ENCODE measurements at regions not wholly inside any gene's neighbourhood (a gene's known extent, or its start where the extent isn't known, plus 50 kb on each side); places are given as distances from the start of the nearest gene placed in this dataset.

GRCh38 chr10:43945908-43946307 is 297.2 kb upstream of the ZNF32 start:
- DNase-seq, result no peak

DNA sequence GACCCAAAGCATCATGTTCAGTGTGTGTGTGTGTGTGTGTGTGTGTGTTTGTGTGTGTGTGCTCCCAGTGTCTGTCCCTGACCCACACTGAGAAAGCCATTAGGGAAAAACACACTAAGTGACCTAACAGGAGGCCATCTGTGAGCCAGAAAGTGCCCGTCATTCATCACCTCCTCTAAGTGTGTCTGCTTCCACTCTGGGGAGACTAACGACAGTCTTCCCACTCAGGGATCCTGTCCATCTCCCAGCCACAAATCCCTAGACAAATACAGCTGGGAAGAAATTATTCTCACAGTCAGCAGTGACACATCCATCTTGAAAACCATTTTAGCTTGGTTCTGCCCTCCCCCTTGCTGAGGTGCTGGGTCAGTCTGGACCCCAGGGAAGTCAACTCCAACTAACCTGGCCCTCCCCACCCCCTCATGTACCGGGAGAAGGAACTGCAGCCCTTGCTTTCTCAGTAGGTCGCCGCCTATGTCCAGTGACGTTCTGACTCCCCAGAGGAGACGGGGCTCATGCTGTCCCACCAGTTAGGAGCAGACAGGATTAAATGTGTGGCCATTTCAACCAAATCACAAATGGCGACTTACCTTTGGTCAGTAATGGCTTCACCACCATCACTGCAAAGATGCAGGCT is 296.5 kb upstream of the ZNF32 start:
- DNase-seq, result no peak

DNA sequence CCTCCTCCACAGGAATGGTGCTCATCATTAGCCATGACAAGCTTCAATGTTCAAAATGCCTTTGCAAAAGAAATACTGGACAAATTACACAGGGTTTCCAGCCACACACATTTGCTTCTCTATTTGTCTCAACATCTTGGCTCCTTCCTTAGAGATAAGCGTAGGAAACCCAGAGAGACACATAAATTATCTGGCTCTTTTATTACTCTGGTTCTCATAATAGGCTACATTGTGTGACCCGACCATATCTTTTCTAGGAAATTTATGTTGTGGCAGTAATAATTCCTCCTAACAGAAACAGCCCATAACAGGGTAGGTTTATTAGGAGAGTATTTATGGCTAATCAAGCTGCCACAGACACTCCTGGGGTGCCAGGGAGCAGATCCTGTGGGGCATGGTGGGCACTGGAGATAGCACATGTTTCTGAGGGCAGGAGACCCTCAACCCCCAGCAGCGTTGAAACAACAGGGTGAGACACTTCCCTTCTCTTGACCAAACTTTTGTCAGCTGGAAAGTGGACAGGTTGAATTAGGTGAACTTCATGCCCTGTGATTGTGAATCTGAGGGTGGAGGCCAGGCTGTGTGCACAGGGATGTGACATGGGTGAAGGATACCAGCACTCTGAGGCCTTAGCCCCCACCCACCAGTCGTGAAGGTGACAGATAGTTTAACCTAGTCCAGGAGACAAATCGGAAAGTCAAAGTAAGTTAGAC is 295.9 kb upstream of the ZNF32 start:
- no peak for DNase-seq

DNA sequence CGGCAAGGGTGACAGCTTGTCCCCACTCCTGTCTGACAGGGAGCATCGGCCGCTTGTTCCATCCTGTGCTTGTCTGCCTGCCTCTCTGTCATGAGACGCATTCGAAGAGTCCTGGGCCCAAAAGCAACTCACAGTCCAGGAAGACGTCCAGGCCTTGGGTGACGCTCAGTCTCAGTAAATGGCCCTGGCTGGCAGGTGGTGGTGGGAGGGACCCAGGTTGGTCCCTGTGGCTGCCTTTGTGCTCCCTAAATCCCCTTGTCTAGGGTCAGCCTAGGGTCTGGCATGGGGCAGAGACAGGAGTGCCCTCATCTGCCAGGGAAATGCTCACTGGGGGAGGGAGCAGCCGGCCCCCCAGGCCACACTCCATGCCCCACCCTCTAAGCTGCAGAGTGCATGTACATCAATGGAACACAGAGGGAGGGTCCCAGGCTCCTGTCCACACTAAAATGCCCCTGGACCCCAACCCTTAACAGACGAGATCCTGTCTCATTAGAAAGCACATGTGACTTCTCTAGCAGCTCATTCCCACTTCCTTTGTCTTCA is 295.2 kb upstream of the ZNF32 start:
- no peak for DNase-seq

- no peak for DNase-seq
Observed at GRCh38 chr10:43943119-43943817, 294.6 kb upstream of the ZNF32 start.

DNA sequence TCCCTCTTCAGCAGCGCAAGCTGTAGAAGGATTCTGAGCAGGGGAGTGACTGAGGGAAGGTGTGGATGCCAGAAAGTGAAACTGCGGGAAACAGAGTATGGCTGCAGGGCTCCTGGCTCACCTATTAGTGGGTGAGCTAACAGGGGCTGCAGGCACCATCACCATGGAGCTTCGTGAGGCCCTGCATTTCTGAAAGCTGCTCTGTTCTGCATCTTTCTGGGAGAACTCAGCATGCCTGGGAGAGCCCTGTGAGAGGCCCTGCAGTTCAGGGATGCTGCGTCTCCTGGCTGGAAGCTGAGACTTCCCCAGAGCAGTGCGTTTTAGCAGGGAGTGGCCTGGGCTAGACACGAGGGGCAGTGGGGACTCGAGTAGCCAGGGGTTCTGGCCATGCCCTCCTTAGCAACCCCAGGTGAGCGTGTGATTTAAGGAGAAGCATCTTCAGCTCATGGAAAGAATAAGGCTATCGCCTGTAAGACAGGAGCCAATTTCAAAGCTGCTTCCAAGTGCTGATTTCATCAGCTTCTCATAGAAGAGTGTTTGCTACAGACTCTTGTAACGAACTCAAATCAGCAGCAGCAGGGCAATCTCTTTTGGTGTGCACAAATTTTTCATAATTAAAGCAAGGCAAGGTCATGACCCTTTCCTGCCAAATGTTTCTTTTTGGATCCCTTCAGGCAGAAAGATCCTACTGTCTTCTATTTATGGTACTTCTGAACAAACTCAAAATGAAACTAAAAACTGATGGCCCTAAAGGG is 293.6 kb upstream of the ZNF32 start:
- no peak for DNase-seq

GRCh38 chr10:43940898-43941837 is 292.5 kb upstream of the ZNF32 start:
- DNase-seq, result no peak

DNA sequence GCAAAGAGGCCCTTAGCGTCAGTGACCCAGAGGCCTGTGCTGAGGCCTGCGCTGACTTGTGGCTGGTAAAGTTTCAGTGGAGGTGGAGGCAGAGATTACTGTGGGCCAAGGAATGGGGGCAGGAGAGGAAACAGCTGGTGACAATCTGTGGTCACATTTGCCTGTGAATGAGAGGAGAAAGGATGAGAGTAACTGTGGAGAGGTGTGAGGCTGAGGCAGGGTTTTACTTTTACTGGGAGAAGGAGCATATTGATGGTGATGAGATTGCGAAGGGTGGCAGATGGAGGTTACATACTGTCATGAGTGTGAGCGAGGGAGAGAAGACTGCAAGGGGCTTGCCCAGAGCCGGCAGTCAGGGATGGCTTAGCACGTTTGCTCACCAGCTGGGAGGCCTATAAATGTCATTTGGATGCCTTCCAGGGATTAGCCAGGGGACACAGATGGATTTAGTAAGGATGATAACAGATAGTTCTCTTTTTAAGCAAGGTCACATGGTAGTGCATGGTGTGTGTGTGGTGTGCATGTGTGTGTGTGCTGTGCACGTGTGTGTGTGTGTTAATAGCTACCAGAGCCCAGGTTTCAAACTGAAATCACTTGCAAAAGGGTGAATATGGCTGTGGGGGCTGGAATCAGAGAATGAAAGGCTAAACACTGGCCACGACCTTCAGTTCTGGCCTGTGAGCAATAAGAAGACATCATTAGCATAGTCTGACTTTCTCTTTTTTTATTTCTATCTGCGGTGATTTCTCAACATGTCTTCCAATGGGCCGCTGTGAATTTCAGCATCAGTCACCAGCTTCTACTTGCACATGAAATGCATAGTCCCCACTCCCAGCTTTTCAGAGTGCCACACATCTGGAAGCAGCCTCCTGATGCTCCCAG is 291.5 kb upstream of the ZNF32 start:
- no peak for DNase-seq

- DNase-seq, result no peak
Observed at GRCh38 chr10:43939389-43939938, 290.8 kb upstream of the ZNF32 start.

DNA sequence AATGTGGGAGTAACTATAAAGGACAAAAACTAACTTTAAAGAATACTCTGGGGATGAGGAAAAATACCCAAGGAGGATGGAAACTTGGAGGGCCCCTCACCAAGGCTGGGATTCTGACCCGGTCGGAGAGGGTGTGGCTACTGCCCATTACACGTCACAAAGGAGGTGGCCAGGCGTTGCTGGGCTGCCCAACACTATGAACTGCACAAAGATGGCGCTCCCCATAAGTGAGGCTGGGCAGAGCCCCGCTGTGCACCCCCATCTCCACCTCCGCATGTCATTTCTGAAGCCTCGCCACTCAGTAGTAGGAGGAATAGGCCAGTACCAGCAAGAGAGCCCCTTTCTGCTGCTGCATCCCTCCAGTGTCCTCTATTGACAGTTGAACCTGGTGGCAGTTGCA is 290.1 kb upstream of the ZNF32 start:
- DNase-seq, result no peak

DNA sequence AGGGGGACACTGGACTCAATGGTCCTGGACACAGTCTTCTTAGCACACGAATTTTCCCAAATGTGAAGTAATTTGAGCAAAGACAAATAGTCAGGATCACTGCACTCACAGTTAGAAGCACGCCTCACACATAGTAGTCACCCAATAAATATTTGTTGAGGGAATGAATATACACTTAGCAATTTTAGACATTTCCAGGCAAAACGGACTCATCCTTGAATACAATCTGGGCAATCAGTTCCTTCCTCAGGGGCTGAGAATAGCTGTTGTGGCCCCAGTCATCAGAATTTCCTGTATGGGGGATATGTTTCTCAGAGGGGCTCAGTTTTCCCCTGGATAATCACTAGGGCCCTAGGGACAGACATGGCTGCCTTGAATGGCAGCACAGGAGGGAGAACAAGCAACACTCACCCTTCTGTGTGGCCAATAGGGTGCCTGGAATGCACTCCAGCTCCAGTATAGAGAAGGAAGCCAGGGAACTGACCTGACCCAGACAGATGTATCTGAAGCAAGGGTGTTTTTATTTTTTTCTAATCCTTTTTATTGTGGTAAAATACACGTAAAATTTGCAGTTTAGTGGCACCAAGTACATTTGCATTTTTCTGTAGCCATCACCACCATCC is 282.7 kb upstream of the ZNF32 start:
- no peak for DNase-seq

GRCh38 chr10:43930777-43931176 is 282.1 kb upstream of the ZNF32 start:
- no peak for DNase-seq

DNA sequence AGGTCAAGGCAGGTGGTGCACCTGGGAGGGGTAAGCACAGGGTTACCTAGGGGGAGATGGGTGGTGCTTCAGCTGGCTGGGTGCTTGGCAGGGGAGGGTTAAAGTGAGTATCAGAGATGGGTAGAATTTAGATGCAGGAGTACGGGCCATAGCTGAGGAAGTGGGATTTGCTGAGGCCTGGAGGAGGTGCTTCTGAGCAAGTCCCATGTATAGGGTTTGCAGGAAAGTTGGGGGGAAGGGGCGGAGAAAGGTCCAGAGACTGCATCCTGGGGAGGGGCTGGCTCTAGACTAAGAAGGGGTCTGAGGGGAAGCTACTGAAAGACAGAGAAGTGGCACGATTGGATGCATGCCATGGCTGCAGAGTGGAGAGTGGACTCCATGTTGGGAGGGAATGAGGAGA is 281.6 kb upstream of the ZNF32 start:
- no peak for DNase-seq

- no peak for DNase-seq
Observed at GRCh38 chr10:43929122-43929521, 280.4 kb upstream of the ZNF32 start.

DNA sequence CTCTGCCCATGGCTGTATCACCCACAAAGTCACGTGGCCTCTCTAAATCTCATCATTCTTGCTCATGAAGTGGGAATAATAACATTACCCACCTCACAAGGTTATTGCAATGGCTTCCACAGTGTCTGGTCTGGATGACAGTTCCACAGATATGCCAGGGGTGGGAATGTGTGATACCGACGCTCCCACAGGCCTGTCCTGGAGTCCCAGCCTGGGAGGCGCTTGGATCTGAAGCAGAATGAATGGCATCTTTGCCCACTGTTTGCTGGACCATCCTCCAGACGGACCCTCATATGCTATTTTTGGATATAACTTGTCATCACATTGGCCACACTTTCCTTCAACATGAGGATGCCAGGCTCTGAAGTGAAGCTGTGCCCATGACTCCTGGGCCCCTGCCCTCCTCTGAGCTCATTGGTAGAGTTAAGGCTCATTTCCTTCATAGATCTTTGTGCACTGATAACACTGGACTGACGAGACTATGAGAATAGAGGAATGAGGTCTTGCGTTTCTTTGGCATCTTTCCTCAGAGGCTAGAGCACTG is 279.8 kb upstream of the ZNF32 start:
- no peak for DNase-seq

- no peak for DNase-seq
Observed at GRCh38 chr10:43926875-43927406, 278.3 kb upstream of the ZNF32 start.

- no peak for DNase-seq
Observed at GRCh38 chr10:43926371-43926770, 277.7 kb upstream of the ZNF32 start.

DNA sequence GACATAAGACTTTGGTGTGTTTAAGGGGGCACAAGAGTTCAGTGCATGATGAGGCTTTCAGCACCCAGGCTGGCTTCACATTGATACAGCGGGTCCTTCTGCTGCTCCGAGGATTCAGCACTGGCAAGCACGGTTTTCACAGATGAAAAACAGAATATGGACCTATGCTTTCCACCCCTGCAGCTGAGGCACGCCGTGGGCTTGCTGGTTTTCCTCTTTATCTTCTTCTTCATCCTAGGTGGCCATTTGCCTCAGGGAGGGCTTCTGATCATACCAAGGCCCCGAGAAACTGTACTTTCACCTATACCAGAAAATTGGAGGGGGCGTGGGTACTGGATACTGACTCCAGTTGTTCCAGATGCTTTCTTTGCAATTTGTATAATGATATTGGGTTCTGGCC is 277.1 kb upstream of the ZNF32 start:
- DNase-seq, result no peak

- DNase-seq, result no peak
Observed at GRCh38 chr10:43923328-43923727, 274.6 kb upstream of the ZNF32 start.

Data from stimulated activated CD4-positive, alpha-beta T cell treated with anti-CD3 and anti-CD28 coated beads, Interleukin-12 subunit alpha, Interleukin-12 subunit beta, amount 100 ng/mL, for 4 hours (primary cell).